Inferior parietal cortex (tissue), 1 donor: ENCODE measurements at regions not wholly inside any gene's neighbourhood (a gene's known extent, or its start where the extent isn't known, plus 50 kb on each side); places are given as distances from the start of the nearest gene placed in this dataset.
"Not testable (repeated sequence)": the region's sequence is repeated elsewhere in the genome, so short reads cannot be mapped to it uniquely, and the experiment has no call there.

ENCODE experiments used
- DNase-seq: peaks from one replicate; pipeline ENCODE4 v3.0.0-alpha.2; 2016; ENCODE audit errors: extremely low spot score

DNA sequence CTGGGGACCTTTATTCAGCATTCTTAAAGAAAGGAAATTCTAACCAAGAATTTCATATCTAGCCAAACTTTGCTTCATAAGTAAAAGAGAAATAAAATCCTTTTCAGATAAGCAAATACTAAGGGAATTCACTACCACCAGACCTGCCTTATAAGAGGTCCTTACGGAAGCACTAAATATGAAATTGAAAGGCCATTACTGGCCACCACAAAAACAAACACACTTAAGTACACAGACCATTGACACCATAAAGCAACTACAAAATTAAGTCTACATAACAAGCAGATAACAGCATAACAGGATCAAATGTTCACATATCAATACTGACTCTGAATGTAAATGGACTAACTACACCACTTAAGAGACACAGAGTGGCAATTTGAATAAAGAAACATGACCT, 361.4 kb upstream of the POU5F2 start:
- DNase-seq: no peak

DNA sequence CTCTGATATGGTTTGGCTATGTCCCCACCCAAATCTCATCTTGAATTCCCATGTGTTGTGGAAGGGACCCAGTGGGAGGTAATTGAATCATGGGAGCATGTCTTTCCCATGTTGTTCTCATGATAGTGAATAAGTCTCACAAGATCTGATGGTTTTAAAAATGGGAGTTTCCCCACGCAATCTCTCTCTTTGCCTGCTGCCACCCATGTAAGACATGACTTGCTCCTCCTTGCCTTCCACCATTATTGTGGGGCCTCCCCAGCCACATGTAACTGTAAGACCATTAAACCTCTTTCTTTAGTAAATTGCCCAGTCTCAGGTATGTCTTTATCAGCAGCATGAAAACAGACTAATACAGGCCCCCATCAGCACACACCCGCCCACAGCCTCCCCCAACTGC, 356.0 kb upstream of the POU5F2 start:
- not testable (repeated sequence) for DNase-seq

DNA sequence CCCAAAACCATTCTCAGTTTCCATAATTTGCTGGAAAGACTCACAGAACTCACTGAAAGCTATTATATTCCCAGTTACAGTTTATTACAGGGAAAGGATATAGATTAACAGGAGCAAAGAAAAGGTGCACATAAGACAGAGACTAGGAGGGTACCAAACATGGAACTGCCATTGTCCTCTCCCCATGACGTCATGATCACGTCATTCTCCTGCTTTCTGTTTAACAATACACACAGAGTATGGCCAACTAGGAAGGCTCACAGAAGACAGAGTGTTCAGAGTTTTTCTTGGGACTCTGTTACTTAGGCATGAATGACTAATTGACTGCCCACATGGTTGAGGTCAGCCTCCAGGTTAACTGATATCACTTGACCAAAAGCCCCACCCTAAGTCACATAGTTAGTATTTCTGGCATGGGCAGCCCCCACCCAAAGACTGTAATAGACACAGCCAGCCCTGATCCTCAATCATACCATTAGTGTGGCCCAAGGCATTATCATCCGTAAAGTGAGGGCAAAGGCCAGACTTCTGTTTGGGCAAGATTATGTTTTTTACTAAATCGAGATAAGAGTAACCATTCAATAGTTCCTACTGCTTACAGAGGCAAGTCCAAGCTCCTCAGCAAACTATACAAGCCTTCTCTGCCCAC, 353.5 kb upstream of the POU5F2 start:
- no peak for DNase-seq

DNA sequence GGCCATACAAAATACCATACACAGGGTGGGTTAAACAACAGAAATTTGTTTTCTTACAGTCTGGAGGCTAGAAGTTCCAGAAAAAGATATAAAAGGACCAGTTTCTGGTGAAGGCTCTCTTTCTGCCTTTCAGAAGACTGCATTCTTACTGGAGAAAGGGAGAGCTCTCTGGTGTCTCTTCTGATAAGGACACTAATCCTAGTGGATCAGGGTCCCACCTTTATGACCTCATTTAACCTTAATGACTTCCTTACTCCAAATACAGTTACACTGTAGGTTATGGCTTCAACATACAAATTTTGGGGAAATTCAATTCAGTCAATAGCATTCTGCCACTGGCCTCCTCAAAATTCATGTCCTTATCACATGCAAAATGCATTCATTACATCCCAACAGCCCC, 351.9 kb upstream of the POU5F2 start:
- DNase-seq: no peak

DNA sequence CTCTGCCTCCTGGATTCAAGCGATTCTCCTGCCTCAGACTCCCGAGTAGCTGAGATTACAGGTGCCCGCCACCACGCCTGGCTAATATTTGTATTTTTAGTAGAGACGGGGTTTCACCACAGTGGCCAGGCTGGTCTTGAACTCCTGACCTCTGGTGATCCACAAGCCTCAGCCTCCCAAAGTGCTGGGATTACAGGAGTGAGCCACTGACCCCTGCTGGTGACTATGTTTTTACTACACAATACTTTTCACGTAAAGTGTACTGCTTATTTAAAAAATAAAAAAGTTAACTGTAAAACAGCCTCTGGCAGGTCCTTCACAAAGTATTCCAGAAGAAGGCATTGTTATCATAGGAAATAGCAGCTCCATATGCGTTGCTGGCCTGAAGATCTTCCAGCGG, 345.2 kb upstream of the POU5F2 start:
- not testable (repeated sequence) for DNase-seq

DNA sequence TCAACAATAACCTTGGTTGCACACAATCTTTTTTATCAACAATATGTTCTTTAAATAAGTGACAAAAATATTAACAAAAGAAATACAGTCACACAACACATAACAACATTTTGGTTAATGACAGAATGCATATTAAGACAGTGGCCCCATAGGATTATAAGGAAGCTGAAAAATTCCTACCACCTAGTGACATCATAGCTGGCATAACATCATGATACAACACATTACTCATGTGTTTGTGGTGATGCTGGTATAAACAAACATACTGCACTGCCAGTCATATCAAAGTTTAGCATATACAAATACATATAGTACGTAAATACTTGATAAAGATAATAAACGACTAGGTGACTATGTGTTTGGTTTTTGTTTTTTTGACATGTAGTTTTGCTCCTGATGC, 344.8 kb upstream of the POU5F2 start:
- DNase-seq: no peak

DNA sequence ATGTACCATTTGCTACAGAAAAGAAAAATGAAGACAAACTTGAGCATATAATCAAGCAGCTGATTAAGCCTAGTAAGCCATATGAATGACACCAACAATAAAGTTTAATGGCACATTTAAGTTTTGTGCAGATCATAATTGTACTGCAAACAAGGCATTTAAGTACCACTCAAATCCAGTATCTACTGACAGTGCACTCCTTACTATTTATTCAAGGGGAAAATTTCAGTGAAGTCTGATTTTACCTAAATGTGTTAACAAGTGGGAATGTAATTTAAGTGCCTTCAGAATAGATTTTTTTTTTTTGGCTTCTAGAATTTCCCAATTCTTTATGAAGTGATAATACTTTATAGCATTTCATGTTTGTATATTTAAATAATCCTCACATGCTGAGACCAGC, 341.0 kb upstream of the POU5F2 start:
- DNase-seq: no peak

DNA sequence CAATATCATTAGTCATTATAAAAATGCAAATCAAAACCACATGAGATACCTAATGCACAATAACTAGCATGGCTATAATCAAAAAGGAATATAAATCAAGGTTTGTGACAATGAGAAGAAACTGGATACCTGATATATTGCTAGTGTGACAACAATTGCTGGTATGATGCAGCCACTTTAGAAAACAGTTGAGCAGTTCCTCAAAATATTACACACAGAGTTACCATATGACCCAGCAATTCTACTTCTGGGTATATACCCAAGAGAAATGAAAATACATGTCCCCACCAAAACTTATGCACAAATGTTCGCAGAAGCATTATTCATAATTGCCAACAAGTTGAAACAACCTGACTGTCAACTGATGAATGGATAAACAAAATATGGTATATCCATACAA, 339.7 kb upstream of the POU5F2 start:
- no peak for DNase-seq

DNA sequence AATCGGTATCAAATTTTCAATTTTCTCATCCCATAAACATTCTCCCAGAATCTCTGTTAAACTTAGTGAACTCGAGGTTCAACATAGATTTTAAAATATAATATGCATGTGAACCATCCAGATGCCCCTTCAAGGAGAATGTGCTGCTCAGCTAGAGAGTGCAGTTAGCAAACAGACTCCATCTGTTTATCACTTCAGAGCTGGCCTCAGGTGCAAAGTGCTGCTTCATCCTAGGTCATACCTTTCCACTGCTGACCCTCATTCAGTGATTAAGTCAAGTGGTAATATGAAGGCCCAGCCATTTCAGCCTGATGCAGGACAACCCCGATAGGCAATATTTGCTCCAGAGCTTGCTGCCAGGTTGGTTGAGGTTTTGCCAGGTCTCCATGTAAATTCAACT, 339.0 kb upstream of the POU5F2 start:
- DNase-seq: no peak

DNA sequence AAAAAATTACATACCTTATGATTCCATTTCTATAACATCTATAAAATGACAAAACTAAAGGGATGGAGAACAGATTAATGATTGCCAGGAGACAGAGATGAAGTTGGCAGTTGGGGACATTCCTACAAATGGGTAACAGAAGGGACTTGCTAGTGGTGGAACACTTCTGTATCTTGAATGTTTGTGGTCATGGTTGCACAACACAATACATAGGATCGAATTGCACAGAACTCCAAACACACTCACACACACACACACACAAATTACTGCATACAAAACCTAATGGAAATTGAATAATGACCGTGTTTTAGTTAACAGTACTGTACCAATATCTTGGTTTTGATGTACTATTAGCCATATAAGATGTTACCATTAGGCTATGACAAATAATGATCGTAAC, 330.7 kb upstream of the POU5F2 start:
- no peak for DNase-seq

DNA sequence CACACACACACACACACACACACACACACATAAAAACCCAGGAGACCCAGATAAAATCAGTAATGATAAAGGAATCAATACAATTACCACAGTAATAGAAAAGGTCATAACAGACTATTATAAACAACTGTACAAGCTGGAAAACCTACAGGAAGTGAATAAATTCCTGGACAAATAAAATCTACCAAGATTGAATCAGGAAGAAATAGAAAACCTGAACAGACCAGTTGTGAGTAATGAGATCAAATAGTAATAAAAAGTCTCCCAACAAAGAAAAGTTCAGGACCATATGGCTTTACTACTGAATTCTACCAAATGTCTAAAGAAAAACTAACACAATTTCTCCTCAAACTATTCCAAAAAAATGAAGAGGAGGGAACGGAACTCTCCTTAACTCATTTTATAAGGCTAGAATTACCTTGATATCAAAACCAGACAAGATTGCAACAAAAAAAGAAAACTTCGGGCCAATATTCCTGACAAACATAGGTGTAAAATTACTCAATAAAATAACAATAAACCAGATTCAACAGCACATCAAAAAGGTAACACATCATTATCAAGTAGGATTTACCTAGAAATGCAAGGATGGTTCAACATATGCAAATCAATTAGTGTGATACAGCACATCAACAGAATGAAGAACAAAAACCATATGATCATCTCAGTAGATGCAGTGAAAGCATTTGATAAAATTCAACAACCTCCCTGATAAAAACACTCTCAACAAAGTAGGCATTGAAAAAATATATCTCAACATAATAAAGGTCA, 325.2 kb upstream of the POU5F2 start:
- DNase-seq: no peak

DNA sequence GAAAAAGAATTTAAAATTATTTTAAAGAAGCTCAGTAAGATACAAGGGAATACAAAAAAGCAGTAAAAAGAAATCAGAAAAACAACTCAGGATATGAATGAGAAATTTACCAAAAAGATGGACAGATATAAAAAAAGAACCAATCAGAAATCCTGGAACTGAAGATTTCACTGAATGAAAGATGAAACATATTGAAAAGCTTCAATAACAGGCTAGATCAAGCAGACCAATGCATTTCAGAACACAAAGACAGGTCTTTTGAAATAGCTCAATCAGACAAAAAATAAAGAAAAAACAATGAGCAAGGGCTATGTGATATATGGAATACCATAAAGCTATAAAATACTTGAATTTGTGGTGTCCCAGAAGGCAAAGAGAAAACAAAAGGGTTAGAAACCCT, 322.6 kb upstream of the POU5F2 start:
- no peak for DNase-seq

DNA sequence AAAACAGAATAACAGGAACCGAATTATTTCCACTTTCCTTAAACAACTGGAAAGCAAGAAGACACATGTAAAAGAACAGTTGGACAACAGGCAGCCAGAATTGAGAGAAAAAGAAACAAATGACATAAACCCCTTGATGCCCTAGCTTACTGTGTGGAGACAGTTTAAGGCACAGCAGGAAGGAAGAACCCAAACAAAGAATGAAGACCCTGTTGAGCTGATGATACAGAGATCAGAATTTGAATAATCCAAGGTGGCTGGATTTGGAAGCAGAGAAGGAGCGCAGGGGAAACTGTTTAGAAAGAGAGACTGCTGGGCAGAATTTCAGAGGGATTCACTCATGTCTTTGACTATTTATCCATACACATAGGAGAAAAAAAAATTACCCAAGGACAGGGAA, 316.3 kb upstream of the POU5F2 start:
- DNase-seq: no peak

DNA sequence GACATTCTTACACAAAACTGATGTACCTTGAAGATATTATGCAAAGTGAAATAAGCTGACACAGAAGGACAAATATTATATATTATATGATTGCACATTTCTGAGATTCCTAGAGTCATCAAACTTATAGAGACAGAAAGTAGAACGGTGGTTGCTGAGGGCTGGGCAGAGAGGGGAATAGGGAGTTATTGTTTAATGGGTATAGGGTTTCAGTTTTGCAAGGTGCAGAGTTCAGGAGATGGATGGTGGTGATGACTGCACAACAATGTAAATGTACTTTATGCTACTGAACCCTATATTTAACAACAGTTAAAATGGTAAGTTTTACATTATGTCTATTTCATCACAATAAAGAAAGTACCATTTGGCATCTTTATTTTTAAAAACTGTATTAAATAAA, 315.8 kb upstream of the POU5F2 start:
- no peak for DNase-seq

DNA sequence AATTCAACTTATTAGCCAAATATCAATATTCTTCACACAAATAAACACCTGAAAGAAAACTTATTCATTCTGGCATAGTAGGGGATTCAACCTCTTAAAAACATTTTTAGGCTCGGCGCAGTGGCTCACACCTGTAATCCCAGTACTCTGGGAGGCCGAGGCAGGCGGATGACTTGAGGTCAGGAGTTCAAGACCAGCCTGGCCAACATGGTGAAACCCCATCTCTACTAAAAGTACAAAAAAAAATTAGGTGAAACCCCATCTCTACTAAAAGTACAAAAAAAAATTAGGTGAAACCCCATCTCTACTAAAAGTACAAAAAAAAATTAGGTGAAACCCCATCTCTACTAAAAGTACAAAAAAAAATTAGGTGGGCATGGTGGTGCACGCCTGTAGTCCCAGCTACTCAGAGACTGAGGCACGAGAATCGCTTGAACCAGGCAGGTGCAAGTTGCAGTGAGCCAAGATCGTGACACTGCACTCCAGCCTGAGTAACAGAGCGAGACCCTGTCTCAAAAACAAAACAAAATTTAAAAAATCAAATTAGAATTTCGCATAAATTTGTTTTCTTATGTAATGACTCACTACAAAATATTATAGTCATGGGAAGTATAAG, 308.0 kb upstream of the POU5F2 start:
- not testable (repeated sequence) for DNase-seq

DNA sequence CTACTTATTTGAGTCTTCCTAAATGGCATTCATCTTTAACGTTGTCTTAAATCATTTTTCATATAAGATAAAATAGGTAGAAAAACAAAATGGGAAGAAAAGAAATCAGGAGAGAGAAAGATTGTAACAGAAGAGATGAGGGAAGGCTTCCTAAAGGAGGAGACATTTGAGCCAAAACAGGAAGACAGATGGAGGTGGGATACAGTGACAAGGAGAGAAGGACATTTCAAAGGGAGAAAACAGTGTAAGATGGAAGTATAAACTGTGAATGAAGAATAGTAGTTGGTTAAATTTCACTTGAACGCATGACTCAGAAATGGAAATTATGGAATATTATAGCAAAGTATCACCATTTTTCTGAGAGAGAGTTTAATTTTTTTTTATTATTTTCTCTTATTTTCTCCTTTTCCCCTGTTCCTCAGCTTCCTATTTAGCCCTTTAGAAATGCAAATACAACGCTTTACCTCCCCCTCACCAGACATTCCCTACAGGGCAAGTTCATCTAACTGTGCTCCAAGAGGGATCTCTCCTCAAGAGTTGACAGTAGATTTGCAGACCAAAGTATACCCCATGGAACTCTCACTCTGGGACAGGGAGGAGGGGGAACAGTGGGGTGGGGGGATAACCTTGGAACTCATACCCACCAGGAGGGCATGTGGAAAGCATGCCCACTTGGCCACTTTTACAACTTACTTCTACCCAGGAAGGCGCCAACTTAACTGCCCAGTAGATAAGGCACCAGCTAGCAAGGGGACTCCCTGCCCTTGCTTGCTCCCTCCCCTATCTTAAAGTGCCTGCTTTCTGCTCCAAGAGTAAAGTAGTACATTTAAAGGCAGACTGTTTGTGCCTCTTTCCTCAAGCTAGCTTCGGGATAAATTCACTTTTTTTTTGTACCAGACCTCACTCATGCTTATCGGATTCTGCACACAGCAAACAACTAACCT, 304.7 kb upstream of the POU5F2 start:
- DNase-seq: no peak

DNA sequence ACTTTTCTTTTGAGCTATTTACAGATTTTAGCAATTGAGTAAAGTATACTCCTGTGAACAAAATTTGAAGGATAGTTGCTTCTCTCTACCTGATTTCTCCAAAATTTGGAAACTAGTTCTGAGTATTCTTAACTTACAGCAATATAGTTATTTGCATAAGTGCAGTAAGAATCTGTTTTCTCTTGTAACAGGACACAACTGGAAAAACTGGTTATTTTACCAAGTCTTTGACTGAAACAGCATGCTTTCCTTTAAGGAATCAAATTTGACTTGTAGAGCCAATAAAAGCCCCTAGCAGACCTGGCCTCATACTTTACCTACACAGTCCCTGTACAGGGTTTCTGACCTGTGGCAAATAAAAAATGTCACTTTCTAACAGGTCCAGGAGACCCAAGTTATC, 301.9 kb upstream of the POU5F2 start:
- no peak for DNase-seq

DNA sequence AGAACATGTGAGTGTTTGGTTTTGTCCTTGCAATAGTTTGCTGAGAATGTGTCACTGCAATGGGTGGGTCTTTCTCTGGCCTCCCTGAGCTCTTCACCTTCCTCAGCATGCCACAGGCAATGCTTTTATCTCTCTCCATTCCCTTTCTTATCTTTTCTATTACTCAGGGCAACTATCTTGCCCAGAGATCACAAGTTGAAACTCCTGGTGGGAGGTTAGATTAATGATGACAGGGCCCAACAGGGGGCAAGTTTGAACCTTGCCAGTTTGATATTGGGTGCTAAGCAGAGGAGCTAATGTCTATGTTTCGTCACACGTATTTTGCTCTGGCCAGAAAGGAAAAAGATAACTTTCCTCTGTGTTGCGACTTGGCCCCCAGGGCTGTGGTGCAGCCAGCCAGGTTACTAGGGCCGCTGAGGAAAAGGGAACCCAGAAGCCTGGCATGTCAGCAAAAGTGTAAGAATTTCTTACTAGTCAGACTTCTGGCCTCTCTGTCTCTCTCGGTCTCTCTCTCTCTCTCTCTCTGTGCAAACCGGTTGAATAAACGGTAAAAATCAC, 299.3 kb upstream of the POU5F2 start:
- DNase-seq: no peak

DNA sequence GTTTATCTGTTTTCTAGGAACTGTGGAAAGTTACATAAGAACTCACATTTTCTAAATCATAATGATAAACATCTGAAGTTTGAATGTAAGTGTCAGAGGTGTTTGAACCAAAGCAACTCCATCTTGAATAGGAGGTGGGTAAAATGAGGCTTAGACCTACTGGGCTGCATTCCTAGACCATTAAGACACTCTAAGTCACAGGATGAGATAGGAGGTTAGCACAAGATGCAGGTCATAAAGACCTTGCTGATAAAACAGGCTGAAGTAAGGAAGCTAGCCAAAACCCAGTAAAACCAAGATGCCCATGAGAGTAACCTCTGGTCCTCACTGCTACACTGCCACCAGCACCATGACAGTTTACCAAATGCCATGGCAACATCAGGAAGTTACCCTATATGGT, 297.7 kb upstream of the POU5F2 start:
- no peak for DNase-seq

DNA sequence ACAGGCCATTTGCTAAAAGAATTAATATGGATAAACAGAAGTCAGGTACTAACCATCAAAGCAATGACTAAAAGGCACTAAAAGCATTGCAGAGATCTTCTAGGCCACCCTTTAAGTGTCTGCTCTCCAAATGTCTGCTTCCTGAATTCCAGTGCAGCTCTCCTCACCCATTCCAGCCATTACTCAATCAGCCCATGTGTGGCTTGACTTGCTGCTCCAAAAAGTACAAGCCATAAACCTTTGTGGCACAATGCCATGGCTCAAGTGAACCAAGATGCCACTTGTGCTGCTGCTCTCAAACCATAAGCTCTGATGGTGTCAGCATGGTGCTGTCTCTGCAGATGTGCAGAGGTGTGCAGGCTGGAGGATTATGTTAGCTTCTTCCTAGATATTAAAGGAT, 290.2 kb upstream of the POU5F2 start:
- DNase-seq: no peak

DNA sequence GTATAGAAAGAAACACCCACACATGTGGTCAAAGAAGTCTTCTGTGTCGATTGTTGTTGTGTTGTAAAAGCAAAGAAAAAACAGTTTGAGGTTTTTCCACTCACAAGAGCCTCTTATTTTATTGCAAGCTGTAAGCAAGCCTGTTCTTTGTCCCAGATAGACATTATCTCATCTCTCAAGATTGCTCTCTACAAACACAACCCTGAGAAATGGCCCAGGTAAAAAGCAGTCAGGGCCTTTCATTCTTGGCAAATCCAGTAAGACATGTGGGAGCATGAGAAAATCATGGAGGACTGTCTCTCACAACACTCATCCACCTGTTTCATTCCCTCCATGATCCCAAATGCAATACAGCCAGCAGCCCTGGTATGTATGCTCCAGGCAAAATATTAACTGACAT, 286.6 kb upstream of the POU5F2 start:
- no peak for DNase-seq

DNA sequence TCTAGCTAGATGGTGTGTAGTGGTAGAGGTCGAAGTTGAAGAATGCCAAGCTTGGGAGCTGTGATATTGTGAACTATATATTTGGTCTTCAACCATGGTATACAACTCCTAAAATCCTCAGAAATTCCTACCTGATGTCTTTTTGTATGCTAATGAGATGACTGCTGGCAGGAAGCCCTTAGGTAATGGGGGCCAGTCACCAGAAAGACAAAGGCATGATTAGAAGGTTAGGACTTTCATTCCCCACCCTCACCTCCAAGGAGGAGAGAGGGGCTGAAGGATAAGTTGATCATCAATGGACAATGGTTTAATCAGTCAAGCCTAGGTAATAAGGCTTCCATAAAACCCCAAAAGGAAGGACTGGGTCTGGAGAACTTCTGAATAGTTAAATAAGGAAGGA, 285.7 kb upstream of the POU5F2 start:
- DNase-seq: no peak
